C4-2B (cell line): ENCODE measurements at regions not wholly inside any gene's neighbourhood (a gene's known extent, or its start where the extent isn't known, plus 50 kb on each side); places are given as distances from the start of the nearest gene placed in this dataset.

ENCODE experiments used
- H3K27ac ChIP-seq: fragments of 450-650 bp; 2 replicates; pipeline ENCODE4 v1.5.1; 2017
- CTCF ChIP-seq: fragments of 450-650 bp; conservative IDR thresholded peaks from 2 replicates; pipeline ENCODE4 v1.5.1; 2017; ENCODE audit warnings: mild to moderate bottlenecking
- ZFX ChIP-seq: fragments of 450-650 bp; IDR thresholded peaks from 2 replicates; pipeline ENCODE4 v1.6.1; 2017

GRCh38 chr20:40508821-40509220 lies 180.2 kb downstream of the MAFB start:
- TF ChIP-seq CTCF, result no peak
- TF ChIP-seq ZFX, result no peak
- H3K27ac ChIP-seq, result no peak overlapping the region

- H3K27ac ChIP-seq, result no peak overlapping the region
These were observed 182.5 kb downstream of the MAFB start for GRCh38 chr20:40506537-40506939.

GRCh38 chr20:40503119-40503518 lies 185.9 kb downstream of the MAFB start:
- TF ChIP-seq CTCF (no peak), ZFX (no peak)
- no peak overlapping the region for H3K27ac ChIP-seq

More at GRCh38 chr20:40506537-40506939, 182.5 kb downstream of the MAFB start:
- TF ChIP-seq CTCF (no peak), ZFX (no peak)

DNA sequence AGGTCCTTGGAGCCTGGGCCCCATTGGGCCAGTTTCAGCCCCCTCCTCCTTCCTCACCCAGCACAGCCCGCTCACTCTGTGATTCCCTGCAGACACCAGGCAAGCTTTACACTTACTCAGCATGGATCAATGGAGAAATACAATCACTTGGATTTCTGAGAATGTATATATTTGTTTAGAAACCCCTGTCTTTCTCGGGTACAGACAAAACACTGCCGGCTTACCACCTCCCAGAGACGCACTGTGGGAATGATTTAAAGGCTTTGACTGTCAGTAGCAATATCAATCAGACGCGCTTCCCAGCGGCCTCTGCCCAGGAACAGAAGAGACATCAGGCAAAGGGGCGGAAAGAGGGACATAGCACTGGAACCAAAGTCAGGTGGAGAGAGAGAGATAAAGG lies 186.5 kb downstream of the MAFB start:
- H3K27ac ChIP-seq, result no peak overlapping the region
- TF ChIP-seq CTCF (no peak), ZFX (no peak)

DNA sequence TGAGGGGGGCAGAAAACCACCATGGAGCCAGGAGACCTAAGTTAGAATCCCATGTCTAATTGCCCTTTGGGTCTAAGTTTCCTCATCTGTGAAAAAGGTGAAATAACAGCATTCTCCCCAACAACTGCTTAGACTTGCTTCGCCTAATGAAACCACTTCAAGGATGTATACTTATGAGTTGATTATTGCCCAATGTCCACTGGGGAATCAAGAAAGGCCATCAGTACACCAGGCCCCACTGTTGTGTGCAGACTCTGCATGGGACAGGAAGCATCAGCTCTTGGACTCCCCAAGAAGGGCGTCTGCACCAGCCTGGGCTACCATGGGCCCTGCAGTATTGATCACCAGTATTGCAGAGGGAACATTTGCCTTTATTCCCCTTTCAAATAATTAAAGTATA lies 189.6 kb downstream of the MAFB start:
- H3K27ac ChIP-seq, result no peak overlapping the region
- TF ChIP-seq ZFX (no peak), CTCF (no peak)

GRCh38 chr20:40497899-40498691 lies 190.9 kb downstream of the MAFB start:
- no peak overlapping the region for H3K27ac ChIP-seq
- TF ChIP-seq CTCF (no peak), ZFX (no peak)

GRCh38 chr20:40495956-40496355 lies 193.1 kb downstream of the MAFB start:
- H3K27ac ChIP-seq, result no peak overlapping the region
- TF ChIP-seq ZFX (no peak), CTCF (no peak)
